ENCODE measurements at regions not wholly inside any gene's neighbourhood (a gene's known extent, or its start where the extent isn't known, plus 50 kb on each side); places are given as distances from the start of the nearest gene placed in this dataset.

GRCh38 chr7:10662491-10662890 is 311.2 kb upstream of the PHF14 start:
- Histone ChIP-seq H3K9me3 (ENCODE audit: control insufficient read depth, low read length) (no peaks in the 10 kb centered on the region), H3K36me3 (ENCODE audit: control insufficient read depth, insufficient read depth, low read length) (no peaks in the 10 kb centered on the region), H3K4me2 (ENCODE audit: low read length) (no peak overlapping the region), H3K27ac (no peak overlapping the region), H3K9ac (no peak overlapping the region), H2AFZ (no peak overlapping the region), H3K4me3 (ENCODE audit: low read depth, low read length) (no peak overlapping the region), H3K79me2 (no peaks in the 10 kb centered on the region), H3K4me1 (no peaks in the 10 kb centered on the region), H3K27me3 (ENCODE audit: control insufficient read depth, insufficient read depth, low read length) (no peaks in the 10 kb centered on the region)
- no peak for TF ChIP-seq CTCF (IDR thresholded peaks at IDR 0.05)

- Histone ChIP-seq H2AFZ (no peak overlapping the region), H3K9me3 (ENCODE audit: control insufficient read depth, low read length) (no peaks in the 10 kb centered on the region), H3K27ac (no peak overlapping the region), H3K36me3 (ENCODE audit: control insufficient read depth, insufficient read depth, low read length) (no peaks in the 10 kb centered on the region), H3K4me1 (no peaks in the 10 kb centered on the region), H3K27me3 (ENCODE audit: control insufficient read depth, insufficient read depth, low read length) (no peaks in the 10 kb centered on the region), H3K4me2 (ENCODE audit: low read length) (no peak overlapping the region), H3K4me3 (ENCODE audit: low read depth, low read length) (no peak overlapping the region), H3K9ac (no peak overlapping the region), H3K79me2 (no peaks in the 10 kb centered on the region)
- TF ChIP-seq CTCF (IDR thresholded peaks at IDR 0.05), result no peak
These were observed 310.4 kb upstream of the PHF14 start for GRCh38 chr7:10662982-10663884.

- no peak overlapping the region for H3K9ac ChIP-seq
- no peaks in the 10 kb centered on the region for H3K4me1 ChIP-seq
- no peak overlapping the region for H3K4me3 ChIP-seq (ENCODE audit: low read depth, low read length)
- H2AFZ ChIP-seq, result no peak overlapping the region
- H3K9me3 ChIP-seq (ENCODE audit: control insufficient read depth, low read length), result no peaks in the 10 kb centered on the region
- no peaks in the 10 kb centered on the region for H3K79me2 ChIP-seq
- no peaks in the 10 kb centered on the region for H3K36me3 ChIP-seq (ENCODE audit: control insufficient read depth, insufficient read depth, low read length)
- H3K27me3 ChIP-seq (ENCODE audit: control insufficient read depth, insufficient read depth, low read length), result no peaks in the 10 kb centered on the region
- TF ChIP-seq CTCF (IDR thresholded peaks at IDR 0.05), result no peak
- no peak overlapping the region for H3K27ac ChIP-seq
- H3K4me2 ChIP-seq (ENCODE audit: low read length), result no peak overlapping the region
These were observed 301.5 kb upstream of the PHF14 start for GRCh38 chr7:10672186-10672585.

GRCh38 chr7:10677211-10677610 is 296.5 kb upstream of the PHF14 start:
- no peak for TF ChIP-seq CTCF (IDR thresholded peaks at IDR 0.05)
- H3K4me1 ChIP-seq, result no peaks in the 10 kb centered on the region
- no peaks in the 10 kb centered on the region for H3K79me2 ChIP-seq

More at GRCh38 chr7:10677211-10677610, 296.5 kb upstream of the PHF14 start:
- Histone ChIP-seq H3K27me3 (ENCODE audit: control insufficient read depth, insufficient read depth, low read length) (no peaks in the 10 kb centered on the region), H3K27ac (no peak overlapping the region), H3K9me3 (ENCODE audit: control insufficient read depth, low read length) (no peaks in the 10 kb centered on the region), H3K4me3 (ENCODE audit: low read depth, low read length) (no peak overlapping the region), H2AFZ (no peak overlapping the region), H3K9ac (no peak overlapping the region), H3K36me3 (ENCODE audit: control insufficient read depth, insufficient read depth, low read length) (no peaks in the 10 kb centered on the region), H3K4me2 (ENCODE audit: low read length) (no peak overlapping the region)

Measured in parathyroid adenoma (tissue), 2 donors.